OCI-LY7 (cell line): ENCODE measurements at regions not wholly inside any gene's neighbourhood (a gene's known extent, or its start where the extent isn't known, plus 50 kb on each side); places are given as distances from the start of the nearest gene placed in this dataset.

Experiments
- BruUV-seq: library from RNA; stranded (reverse); fragments of 400-500 nt; replicated peaks from 2 replicates; lab custom pipeline; 2021; lab: Mats Ljungman, UMichigan
- CTCF ChIA-PET: fragments of 300-600 bp; sonication (Branson Sonifier 250); formaldehyde crosslinking; loops from one replicate; lab custom pipeline; 2022; ENCODE audit warnings: antibody characterized with exemption; ENCODE audit not compliant: unreplicated experiment; lab: Charles Lee
- POLR2A ChIA-PET: fragments of 300-600 bp; sonication (Branson Sonifier 250); formaldehyde crosslinking; loops from one replicate; lab custom pipeline; 2022; ENCODE audit warnings: antibody characterized with exemption; lab: Charles Lee
- DNase-seq: peaks from one replicate; pipeline ENCODE4 v3.0.0-alpha.2; 2015; ENCODE audit warnings: low spot score
- H2AFZ ChIP-seq: fragments of 200-600 bp; sonication (generic), shearing (Covaris generic); 2 replicates; pipeline ENCODE4 v1.6.1; 2014; ENCODE audit warnings: mild to moderate bottlenecking, antibody characterized with exemption, low read length, moderate library complexity
- H3K27ac ChIP-seq: fragments of 200-600 bp; sonication (generic); 2 replicates; pipeline ENCODE4 v1.5.1; 2014; ENCODE audit warnings: mixed run types, low read depth, mild to moderate bottlenecking, moderate library complexity, low read length, inconsistent platforms; ENCODE audit not compliant: poor library complexity, severe bottlenecking
- H3K36me3 ChIP-seq: fragments of 200-600 bp; sonication (generic); 2 replicates; pipeline ENCODE4 v1.6.1; 2014; ENCODE audit warnings: mild to moderate bottlenecking, antibody characterized with exemption, low read length, moderate library complexity, mixed read lengths; ENCODE audit not compliant: insufficient read depth
- H3K4me1 ChIP-seq: fragments of 200-600 bp; sonication (generic); 2 replicates; pipeline ENCODE4 v1.5.1; 2014; ENCODE audit warnings: mild to moderate bottlenecking, low read length; ENCODE audit not compliant: insufficient read depth, poor library complexity, severe bottlenecking
- H3K4me2 ChIP-seq: fragments of 200-600 bp; sonication (generic); 2 replicates; pipeline ENCODE4 v1.6.1; 2014; ENCODE audit warnings: mild to moderate bottlenecking, low read length
- H3K4me3 ChIP-seq: fragments of 200-600 bp; sonication (generic); 2 replicates; pipeline ENCODE4 v1.5.1; 2014; ENCODE audit warnings: mild to moderate bottlenecking, low read depth, low read length; ENCODE audit not compliant: poor library complexity, severe bottlenecking
- H3K79me2 ChIP-seq: fragments of 200-600 bp; sonication (generic); 2 replicates; pipeline ENCODE4 v1.6.1; 2016; ENCODE audit warnings: low read depth, mild to moderate bottlenecking, low read length, moderate library complexity, mixed read lengths; ENCODE audit not compliant: insufficient read depth
- H3K9me2 ChIP-seq: fragments of 200-600 bp; sonication (generic); 2 replicates; pipeline ENCODE4 v1.6.1; 2016; ENCODE audit warnings: mild to moderate bottlenecking, low read length, mixed read lengths; ENCODE audit not compliant: insufficient read depth
- H3K9me3 ChIP-seq: fragments of 200-600 bp; sonication (generic); 2 replicates; pipeline ENCODE4 v1.6.1; 2014; ENCODE audit warnings: mild to moderate bottlenecking, mixed run types, low read length, mixed read lengths
- H4K20me1 ChIP-seq: fragments of 200-600 bp; sonication (generic); 2 replicates; pipeline ENCODE4 v1.6.1; 2014; ENCODE audit warnings: mild to moderate bottlenecking, antibody characterized with exemption, low read length, moderate library complexity, mixed read lengths; ENCODE audit not compliant: insufficient read depth
- EZH2phosphoT487 ChIP-seq: fragments of 200-600 bp; sonication (generic); IDR thresholded peaks from 2 replicates; pipeline ENCODE4 v1.6.1; 2018; ENCODE audit warnings: low read depth, borderline replicate concordance, mild to moderate bottlenecking, mixed run types, antibody characterized with exemption, low read length, moderate library complexity, mixed read lengths
- intact Hi-C: fragments of 100-400 bp; cut with micrococcal nuclease; formaldehyde crosslinking; loops from one replicate; pipeline ENCODE4 v1.10.0; 2022; ENCODE audit not compliant: unreplicated experiment
- TF ChIP-seq, protein P1 (sequence below): fragments of 200-600 bp; sonication (generic); conservative IDR thresholded peaks from 2 replicates; pipeline ENCODE4 v1.5.1; 2014; ENCODE audit warnings: mild to moderate bottlenecking, antibody characterized with exemption, low read length, moderate library complexity, mixed read lengths

DNA sequence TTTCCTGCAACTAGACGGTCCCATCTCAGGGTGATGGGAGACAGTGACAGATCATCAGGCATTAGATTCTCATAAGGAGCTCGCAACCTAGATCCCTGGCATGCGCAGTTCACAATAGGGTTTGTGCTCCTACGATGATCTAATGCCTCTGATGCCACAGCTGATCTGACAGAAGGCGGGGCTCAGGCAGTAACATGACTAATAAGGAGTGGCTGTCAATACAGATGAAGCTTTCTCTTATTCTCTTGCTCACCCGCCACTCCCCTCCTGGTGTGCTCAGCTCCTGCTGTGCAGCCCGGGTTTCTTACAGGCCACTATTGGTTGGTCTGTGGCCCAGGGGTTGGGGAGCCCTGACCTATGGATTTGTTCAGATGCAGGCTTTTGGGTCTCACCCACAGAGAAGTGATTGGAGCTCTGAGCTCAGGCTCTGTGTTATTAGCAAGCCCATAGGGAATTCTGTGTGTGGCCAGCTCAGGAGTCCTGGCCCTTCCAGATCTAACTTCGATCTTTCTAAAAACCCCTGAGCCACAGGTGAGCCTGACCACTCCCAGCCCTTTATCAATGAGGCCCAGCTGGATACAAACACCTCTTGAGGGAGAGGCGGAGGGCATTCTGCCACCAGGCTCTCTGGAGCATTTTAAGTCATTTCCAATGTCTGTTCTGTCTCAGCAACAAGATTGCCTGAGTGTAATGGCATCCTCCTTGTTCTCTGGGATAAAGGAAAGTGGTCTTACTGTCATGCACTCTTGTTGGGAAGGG is 351.8 kb downstream of the BUD13 start:
- Histone ChIP-seq H3K9me2 (no peaks in the 10 kb centered on the region), H3K4me1 (no peaks in the 10 kb centered on the region), H3K36me3 (no peaks in the 10 kb centered on the region), H3K9me3 (no peaks in the 10 kb centered on the region), H3K27ac (no peak overlapping the region), H3K79me2 (no peaks in the 10 kb centered on the region), H3K4me3 (no peak overlapping the region), H2AFZ (no peak overlapping the region), H4K20me1 (no peaks in the 10 kb centered on the region), H3K4me2 (no peak overlapping the region)
- TF ChIP-seq EZH2phosphoT487, result no peak
- TF ChIP-seq, protein P1, sequence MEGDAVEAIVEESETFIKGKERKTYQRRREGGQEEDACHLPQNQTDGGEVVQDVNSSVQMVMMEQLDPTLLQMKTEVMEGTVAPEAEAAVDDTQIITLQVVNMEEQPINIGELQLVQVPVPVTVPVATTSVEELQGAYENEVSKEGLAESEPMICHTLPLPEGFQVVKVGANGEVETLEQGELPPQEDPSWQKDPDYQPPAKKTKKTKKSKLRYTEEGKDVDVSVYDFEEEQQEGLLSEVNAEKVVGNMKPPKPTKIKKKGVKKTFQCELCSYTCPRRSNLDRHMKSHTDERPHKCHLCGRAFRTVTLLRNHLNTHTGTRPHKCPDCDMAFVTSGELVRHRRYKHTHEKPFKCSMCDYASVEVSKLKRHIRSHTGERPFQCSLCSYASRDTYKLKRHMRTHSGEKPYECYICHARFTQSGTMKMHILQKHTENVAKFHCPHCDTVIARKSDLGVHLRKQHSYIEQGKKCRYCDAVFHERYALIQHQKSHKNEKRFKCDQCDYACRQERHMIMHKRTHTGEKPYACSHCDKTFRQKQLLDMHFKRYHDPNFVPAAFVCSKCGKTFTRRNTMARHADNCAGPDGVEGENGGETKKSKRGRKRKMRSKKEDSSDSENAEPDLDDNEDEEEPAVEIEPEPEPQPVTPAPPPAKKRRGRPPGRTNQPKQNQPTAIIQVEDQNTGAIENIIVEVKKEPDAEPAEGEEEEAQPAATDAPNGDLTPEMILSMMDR, result no peak
- CTCF ChIA-PET, result no interaction called here
- no TSS peak for BruUV-seq
- POLR2A ChIA-PET, result interaction anchor here (0.6 kb wide), 1 partner anchor 192 kb away, joined by 4 read pairs; no protein-coding TSS in a partner anchor
- intact Hi-C loops, result no loop called here
- DNase-seq, result no peak

DNA sequence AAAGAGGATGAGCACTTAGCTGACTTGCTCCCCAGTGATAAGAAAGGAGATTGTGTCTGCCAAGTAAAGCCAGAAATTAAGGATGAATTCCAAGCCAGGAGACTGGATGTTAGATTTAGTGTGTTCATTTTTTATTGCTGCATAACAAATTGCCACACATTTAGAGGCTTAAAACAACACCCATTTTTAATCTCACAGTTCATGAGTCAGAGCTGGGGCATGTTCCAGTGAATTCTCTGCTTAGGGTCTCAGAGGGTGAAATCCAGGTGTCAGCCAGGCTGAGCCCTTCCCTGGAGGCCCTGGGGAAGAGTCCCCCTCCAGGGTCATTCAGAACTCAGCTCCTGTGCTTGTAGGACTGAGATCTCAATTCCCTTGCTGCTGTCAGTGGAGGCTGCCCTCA is 352.8 kb downstream of the BUD13 start:
- Histone ChIP-seq H3K4me1 (no peaks in the 10 kb centered on the region), H3K4me2 (no peak overlapping the region), H3K9me3 (no peaks in the 10 kb centered on the region), H3K79me2 (no peaks in the 10 kb centered on the region), H3K27ac (no peak overlapping the region), H2AFZ (no peak overlapping the region), H3K4me3 (no peak overlapping the region), H4K20me1 (no peaks in the 10 kb centered on the region), H3K9me2 (no peaks in the 10 kb centered on the region), H3K36me3 (no peaks in the 10 kb centered on the region)
- TF ChIP-seq, protein P1, result no peak
- no peak for TF ChIP-seq EZH2phosphoT487
- DNase-seq, result no peak
- ChIA-PET CTCF (no interaction called here), POLR2A (no interaction called here)
- intact Hi-C loops, result no loop called here
- no TSS peak for BruUV-seq

DNA sequence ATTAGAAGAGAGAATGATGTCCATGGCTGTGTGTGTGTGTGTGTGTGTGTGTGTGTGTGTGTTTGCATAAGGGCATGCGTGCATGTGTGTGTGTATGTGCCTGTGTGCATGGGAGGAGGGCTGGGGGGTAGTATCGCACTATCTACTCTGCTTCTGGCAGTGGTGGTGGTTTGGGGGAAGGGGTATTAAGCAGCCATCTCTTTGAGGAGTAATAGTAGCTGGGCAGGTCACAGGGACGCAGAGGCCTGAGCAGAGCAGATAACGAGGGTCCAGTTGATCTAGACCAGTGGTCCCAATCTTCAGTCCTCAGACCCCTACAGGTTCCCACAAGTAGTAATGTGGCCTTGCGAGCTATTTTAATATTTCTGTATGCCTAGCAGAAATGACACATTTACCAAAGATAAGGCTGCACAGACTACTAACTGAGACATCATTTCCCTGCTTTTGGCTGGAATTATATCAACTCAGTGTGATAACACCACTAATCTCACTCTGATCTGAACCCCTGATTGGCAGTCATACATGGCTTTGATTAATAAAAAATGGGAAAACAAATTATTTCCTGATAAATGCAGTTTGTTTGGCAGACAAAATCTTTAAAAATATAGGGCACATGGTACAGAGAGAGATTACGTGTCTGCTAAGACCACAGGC is 354.3 kb downstream of the BUD13 start:
- no TSS peak for BruUV-seq
- DNase-seq, result no peak
- H3K4me2 ChIP-seq, result no peak overlapping the region
- no peaks in the 10 kb centered on the region for H3K36me3 ChIP-seq
- H3K9me3 ChIP-seq, result no peaks in the 10 kb centered on the region
- no peak overlapping the region for H3K27ac ChIP-seq
- H3K79me2 ChIP-seq, result no peaks in the 10 kb centered on the region
- intact Hi-C loops, result no loop called here
- H3K9me2 ChIP-seq, result no peaks in the 10 kb centered on the region
- no peak overlapping the region for H2AFZ ChIP-seq
- ChIA-PET CTCF (no interaction called here), POLR2A (no interaction called here)
- no peaks in the 10 kb centered on the region for H4K20me1 ChIP-seq
- TF ChIP-seq, protein P1, result no peak
- no peak for TF ChIP-seq EZH2phosphoT487
- no peaks in the 10 kb centered on the region for H3K4me1 ChIP-seq
- H3K4me3 ChIP-seq, result no peak overlapping the region
